ENCODE measurements at regions not wholly inside any gene's neighbourhood (a gene's known extent, or its start where the extent isn't known, plus 50 kb on each side); places are given as distances from the start of the nearest gene placed in this dataset.

DNA sequence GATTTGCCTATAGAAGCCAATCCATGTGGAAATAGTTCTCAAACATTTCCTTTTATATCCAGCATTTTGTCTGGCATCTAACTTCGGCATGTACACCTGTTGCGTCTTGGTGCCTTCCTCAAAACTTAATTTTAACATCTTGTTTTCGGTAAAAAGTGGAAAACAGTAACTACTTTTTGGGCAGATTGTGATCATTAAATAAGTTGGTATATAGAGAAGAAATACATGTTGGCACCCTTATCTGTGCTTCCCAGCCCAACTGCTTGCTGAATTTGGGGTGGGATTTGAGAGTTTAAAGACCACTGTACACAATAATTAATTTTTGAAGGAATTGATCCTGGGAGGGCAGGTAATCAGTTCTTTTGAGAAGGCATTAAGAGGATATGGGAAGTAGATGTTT lies 566.8 kb downstream of the PDCD6IP start:
- H2AFZ ChIP-seq (ENCODE audit: low read depth, low read length): no peak overlapping the region
- H3K27me3 ChIP-seq (ENCODE audit: insufficient read depth, low read length): no peaks in the 10 kb centered on the region
- no peak overlapping the region for H3K4me3 ChIP-seq (ENCODE audit: low read length)
- H3K9me3 ChIP-seq (ENCODE audit: low read length): no peaks in the 10 kb centered on the region
- no peaks in the 10 kb centered on the region for H3K4me1 ChIP-seq (ENCODE audit: insufficient read depth, low read length)
- no peaks in the 10 kb centered on the region for H3K36me3 ChIP-seq (ENCODE audit: insufficient read depth, low read length)

DNA sequence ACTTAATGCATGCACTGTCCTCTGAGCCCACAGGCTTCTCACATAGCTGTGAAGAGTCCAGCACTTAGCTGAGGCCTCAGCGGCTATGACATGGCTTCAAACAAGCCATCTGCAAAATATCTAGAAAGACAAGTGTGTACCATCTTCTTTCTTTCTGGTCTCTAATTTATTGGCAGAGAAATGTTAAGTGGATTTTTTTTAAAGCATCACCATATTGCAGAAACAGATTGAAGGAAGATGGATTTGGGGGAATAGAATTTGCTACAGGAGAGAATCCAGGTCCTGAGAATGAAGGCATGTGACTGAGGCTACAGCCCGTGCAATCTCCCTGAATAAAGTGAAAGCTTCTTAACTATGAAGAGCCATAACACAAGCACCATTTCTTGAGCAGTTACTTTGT lies 567.3 kb downstream of the PDCD6IP start:
- Histone ChIP-seq H3K4me1 (ENCODE audit: insufficient read depth, low read length) (no peaks in the 10 kb centered on the region), H3K9me3 (ENCODE audit: low read length) (no peaks in the 10 kb centered on the region), H2AFZ (ENCODE audit: low read depth, low read length) (no peak overlapping the region), H3K36me3 (ENCODE audit: insufficient read depth, low read length) (no peaks in the 10 kb centered on the region), H3K4me3 (ENCODE audit: low read length) (no peak overlapping the region), H3K27me3 (ENCODE audit: insufficient read depth, low read length) (no peaks in the 10 kb centered on the region)

DNA sequence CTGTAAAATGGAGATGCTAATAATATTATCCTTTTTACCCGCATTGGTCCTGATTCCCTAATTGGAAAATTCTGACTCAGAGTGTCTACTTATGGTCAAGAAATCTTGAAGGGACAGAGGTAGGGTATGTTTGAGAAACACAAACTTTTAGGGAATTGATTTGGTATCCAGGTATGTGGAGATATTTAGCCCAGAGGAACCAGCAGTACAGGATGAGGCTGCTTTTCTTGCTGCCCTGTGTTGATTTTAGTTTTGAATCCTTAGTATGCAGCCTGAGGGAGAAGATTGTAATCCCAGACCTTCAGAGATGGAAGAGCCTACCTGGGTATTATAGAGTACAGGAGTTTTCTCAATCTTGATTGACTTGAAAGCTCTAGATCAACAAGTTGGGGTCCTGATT lies 569.1 kb downstream of the PDCD6IP start:
- no peaks in the 10 kb centered on the region for H3K9me3 ChIP-seq (ENCODE audit: low read length)
- no peak overlapping the region for H3K4me3 ChIP-seq (ENCODE audit: low read length)
- H2AFZ ChIP-seq (ENCODE audit: low read depth, low read length): no peak overlapping the region
- no peaks in the 10 kb centered on the region for H3K36me3 ChIP-seq (ENCODE audit: insufficient read depth, low read length)
- H3K4me1 ChIP-seq (ENCODE audit: insufficient read depth, low read length): no peaks in the 10 kb centered on the region
- H3K27me3 ChIP-seq (ENCODE audit: insufficient read depth, low read length): no peaks in the 10 kb centered on the region

GRCh38 chr3:34374521-34374920 lies 576.1 kb downstream of the PDCD6IP start:
- Histone ChIP-seq H3K4me1 (ENCODE audit: insufficient read depth, low read length) (no peaks in the 10 kb centered on the region), H3K4me3 (ENCODE audit: low read length) (no peak overlapping the region), H3K36me3 (ENCODE audit: insufficient read depth, low read length) (no peaks in the 10 kb centered on the region), H2AFZ (ENCODE audit: low read depth, low read length) (no peak overlapping the region), H3K27me3 (ENCODE audit: insufficient read depth, low read length) (no peaks in the 10 kb centered on the region), H3K9me3 (ENCODE audit: low read length) (no peaks in the 10 kb centered on the region)

GRCh38 chr3:34376691-34377090 lies 578.3 kb downstream of the PDCD6IP start:
- Histone ChIP-seq H3K36me3 (ENCODE audit: insufficient read depth, low read length) (no peaks in the 10 kb centered on the region), H3K4me1 (ENCODE audit: insufficient read depth, low read length) (no peaks in the 10 kb centered on the region), H2AFZ (ENCODE audit: low read depth, low read length) (no peak overlapping the region), H3K4me3 (ENCODE audit: low read length) (no peak overlapping the region), H3K27me3 (ENCODE audit: insufficient read depth, low read length) (no peaks in the 10 kb centered on the region), H3K9me3 (ENCODE audit: low read length) (no peaks in the 10 kb centered on the region)

DNA sequence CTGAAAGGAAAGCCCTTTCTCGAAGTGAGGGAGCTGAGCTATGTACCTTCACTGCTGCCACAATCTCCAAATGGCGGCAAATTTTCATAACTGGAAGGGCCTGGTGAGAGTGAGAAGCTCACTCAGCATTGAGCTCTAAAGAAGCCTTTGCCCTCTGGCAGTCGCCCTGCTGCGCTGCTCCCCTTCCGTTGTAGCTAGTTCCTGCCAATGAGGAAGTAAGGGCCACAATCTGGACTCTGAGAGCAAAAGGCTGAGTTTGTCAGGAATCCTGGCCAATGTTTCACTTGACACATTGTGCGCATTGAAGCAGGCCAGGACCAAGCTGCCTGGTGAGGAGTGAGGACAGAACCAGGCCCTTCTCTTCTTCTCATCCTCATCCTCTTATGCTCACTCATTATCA lies 579.5 kb downstream of the PDCD6IP start:
- Histone ChIP-seq H3K36me3 (ENCODE audit: insufficient read depth, low read length) (no peaks in the 10 kb centered on the region), H3K27me3 (ENCODE audit: insufficient read depth, low read length) (no peaks in the 10 kb centered on the region), H3K4me3 (ENCODE audit: low read length) (no peak overlapping the region), H3K9me3 (ENCODE audit: low read length) (no peaks in the 10 kb centered on the region), H2AFZ (ENCODE audit: low read depth, low read length) (no peak overlapping the region), H3K4me1 (ENCODE audit: insufficient read depth, low read length) (no peaks in the 10 kb centered on the region)

DNA sequence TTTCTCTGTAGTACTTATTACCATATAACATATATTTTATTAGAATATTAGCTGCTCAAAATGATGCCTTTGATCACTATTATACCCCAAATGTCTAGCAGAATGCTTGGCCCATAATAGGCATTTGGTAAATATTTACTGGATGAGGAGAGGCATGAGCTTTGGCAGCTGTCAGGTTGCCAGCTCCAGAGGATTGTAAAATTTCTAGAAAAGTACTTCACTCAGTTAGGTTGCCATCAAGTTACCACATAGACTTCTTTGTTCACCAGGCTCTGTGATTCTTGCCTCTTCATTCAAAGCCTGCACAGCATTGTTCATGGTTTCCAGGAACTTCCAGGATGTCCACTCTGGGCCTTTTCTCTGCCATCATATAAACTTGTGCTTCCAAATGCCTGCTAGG lies 582.8 kb downstream of the PDCD6IP start:
- H2AFZ ChIP-seq (ENCODE audit: low read depth, low read length): no peak overlapping the region
- H3K4me1 ChIP-seq (ENCODE audit: insufficient read depth, low read length): no peaks in the 10 kb centered on the region
- H3K27me3 ChIP-seq (ENCODE audit: insufficient read depth, low read length): no peaks in the 10 kb centered on the region
- no peaks in the 10 kb centered on the region for H3K9me3 ChIP-seq (ENCODE audit: low read length)
- no peaks in the 10 kb centered on the region for H3K36me3 ChIP-seq (ENCODE audit: insufficient read depth, low read length)
- H3K4me3 ChIP-seq (ENCODE audit: low read length): no peak overlapping the region

DNA sequence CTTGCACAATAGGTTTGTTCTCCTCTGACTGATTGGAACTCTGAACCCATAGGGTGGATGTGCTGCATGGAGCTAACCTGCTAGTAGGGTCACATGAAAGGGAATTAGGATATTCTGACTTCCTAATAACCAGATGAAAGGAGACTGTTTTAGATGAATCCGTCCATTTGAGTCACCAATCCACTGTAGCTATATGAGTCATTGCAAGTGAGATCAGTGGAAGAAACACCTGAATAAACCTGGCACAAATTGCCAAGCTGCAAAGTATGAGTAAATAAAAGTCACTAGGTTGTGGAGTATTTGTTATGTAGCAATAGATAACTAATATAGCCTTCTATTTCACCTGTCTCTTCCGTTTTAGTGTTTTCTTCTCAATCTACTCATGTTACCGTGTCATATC lies 584.4 kb downstream of the PDCD6IP start:
- H3K9me3 ChIP-seq (ENCODE audit: low read length): no peaks in the 10 kb centered on the region
- H2AFZ ChIP-seq (ENCODE audit: low read depth, low read length): no peak overlapping the region
- H3K27me3 ChIP-seq (ENCODE audit: insufficient read depth, low read length): no peaks in the 10 kb centered on the region
- no peaks in the 10 kb centered on the region for H3K36me3 ChIP-seq (ENCODE audit: insufficient read depth, low read length)
- H3K4me3 ChIP-seq (ENCODE audit: low read length): no peak overlapping the region
- no peaks in the 10 kb centered on the region for H3K4me1 ChIP-seq (ENCODE audit: insufficient read depth, low read length)

DNA sequence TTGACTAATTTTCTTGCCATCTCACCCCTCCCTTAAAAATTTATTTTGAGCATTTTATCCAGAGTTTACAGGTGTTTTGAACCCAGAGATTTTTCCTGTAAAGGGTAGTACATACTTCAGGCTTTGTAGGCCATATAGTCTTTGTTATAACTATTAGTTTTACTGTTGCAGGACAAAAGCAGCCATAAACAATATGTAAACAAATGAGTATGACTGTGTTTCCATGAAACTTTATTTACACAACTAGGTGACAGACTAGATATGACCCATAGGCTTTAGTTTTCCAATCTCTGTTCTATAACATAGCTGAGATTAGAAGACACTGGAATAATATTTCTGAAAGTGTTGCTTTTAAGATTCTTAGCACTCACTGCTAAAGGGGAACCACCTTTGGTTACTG lies 587.9 kb downstream of the PDCD6IP start:
- no peaks in the 10 kb centered on the region for H3K4me1 ChIP-seq (ENCODE audit: insufficient read depth, low read length)
- no peak overlapping the region for H3K4me3 ChIP-seq (ENCODE audit: low read length)
- H3K27me3 ChIP-seq (ENCODE audit: insufficient read depth, low read length): no peaks in the 10 kb centered on the region
- no peak overlapping the region for H2AFZ ChIP-seq (ENCODE audit: low read depth, low read length)
- H3K36me3 ChIP-seq (ENCODE audit: insufficient read depth, low read length): no peaks in the 10 kb centered on the region
- no peaks in the 10 kb centered on the region for H3K9me3 ChIP-seq (ENCODE audit: low read length)

GRCh38 chr3:34387826-34388564 lies 589.6 kb downstream of the PDCD6IP start:
- no peaks in the 10 kb centered on the region for H3K36me3 ChIP-seq (ENCODE audit: insufficient read depth, low read length)
- H3K27me3 ChIP-seq (ENCODE audit: insufficient read depth, low read length): no peaks in the 10 kb centered on the region
- no peak overlapping the region for H2AFZ ChIP-seq (ENCODE audit: low read depth, low read length)
- H3K9me3 ChIP-seq (ENCODE audit: low read length): no peaks in the 10 kb centered on the region
- no peaks in the 10 kb centered on the region for H3K4me1 ChIP-seq (ENCODE audit: insufficient read depth, low read length)
- H3K4me3 ChIP-seq (ENCODE audit: low read length): no peak overlapping the region

DNA sequence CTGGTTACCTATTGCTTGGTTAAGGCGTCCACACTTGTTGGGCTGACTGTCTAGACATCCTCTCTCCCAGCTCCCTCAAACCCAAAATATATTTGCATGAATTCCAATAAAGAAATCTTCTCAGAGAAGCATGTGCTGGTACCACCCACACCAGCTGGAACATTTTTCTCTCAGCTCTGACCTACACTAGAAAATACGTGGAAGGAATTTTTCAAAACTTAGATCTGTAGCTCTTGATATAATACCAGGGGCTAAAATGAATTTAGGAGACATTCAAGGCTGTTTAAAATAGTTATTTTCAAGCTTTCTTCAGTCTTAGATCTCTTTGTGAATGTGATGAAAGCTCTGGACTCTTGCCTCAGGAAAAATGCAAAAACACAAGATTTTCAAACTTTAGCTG lies 590.4 kb downstream of the PDCD6IP start:
- Histone ChIP-seq H3K9me3 (ENCODE audit: low read length) (no peaks in the 10 kb centered on the region), H3K4me3 (ENCODE audit: low read length) (no peak overlapping the region), H3K36me3 (ENCODE audit: insufficient read depth, low read length) (no peaks in the 10 kb centered on the region), H3K4me1 (ENCODE audit: insufficient read depth, low read length) (no peaks in the 10 kb centered on the region), H3K27me3 (ENCODE audit: insufficient read depth, low read length) (no peaks in the 10 kb centered on the region), H2AFZ (ENCODE audit: low read depth, low read length) (no peak overlapping the region)

GRCh38 chr3:34394978-34395748 lies 596.7 kb downstream of the PDCD6IP start:
- Histone ChIP-seq H3K4me1 (ENCODE audit: insufficient read depth, low read length) (no peaks in the 10 kb centered on the region), H3K4me3 (ENCODE audit: low read length) (no peak overlapping the region)

DNA sequence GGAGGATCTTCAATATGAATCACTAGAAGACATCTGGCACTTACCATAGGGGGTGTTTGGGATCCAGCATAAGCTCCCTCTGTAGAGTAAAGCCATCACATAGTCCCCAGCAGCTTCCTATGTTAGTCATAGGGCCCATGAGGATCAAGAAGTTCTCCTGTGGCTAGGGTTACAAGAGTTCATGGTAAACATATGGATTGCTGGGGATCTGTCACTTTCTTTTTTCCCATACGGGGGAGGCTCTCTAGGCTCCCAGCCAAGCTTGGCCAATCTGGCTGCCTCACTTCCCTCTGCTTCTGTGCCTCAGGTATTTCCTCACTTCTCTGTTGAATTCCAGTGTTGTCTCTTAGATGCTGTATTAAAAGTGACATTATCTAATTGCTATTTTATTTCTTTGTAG lies 597.9 kb downstream of the PDCD6IP start:
- Histone ChIP-seq H3K9me3 (ENCODE audit: low read length) (no peaks in the 10 kb centered on the region), H3K4me3 (ENCODE audit: low read length) (no peak overlapping the region), H3K36me3 (ENCODE audit: insufficient read depth, low read length) (no peaks in the 10 kb centered on the region), H3K27me3 (ENCODE audit: insufficient read depth, low read length) (no peaks in the 10 kb centered on the region), H2AFZ (ENCODE audit: low read depth, low read length) (no peak overlapping the region), H3K4me1 (ENCODE audit: insufficient read depth, low read length) (no peaks in the 10 kb centered on the region)

More at GRCh38 chr3:34394978-34395748, 596.7 kb downstream of the PDCD6IP start:
- Histone ChIP-seq H2AFZ (ENCODE audit: low read depth, low read length) (no peak overlapping the region), H3K9me3 (ENCODE audit: low read length) (no peaks in the 10 kb centered on the region), H3K36me3 (ENCODE audit: insufficient read depth, low read length) (no peaks in the 10 kb centered on the region), H3K27me3 (ENCODE audit: insufficient read depth, low read length) (no peaks in the 10 kb centered on the region)

Measured in neuron (in vitro differentiated cells).